ENCODE measurements at regions not wholly inside any gene's neighbourhood (a gene's known extent, or its start where the extent isn't known, plus 50 kb on each side); places are given as distances from the start of the nearest gene placed in this dataset.

GRCh38 chr2:10968176-10968575 lies 56.4 kb downstream of the KCNF1 start:
- Mint-ChIP-seq H3K27me3 (ENCODE audit: insufficient read depth, low read depth) (peaks cover 15% of the 10 kb centered on the region), H3K4me1 (peaks cover 61% of the 10 kb centered on the region), H3K9me3 (peaks cover 5% of the 10 kb centered on the region), H3K4me3 (no peak overlapping the region), H3K36me3 (no peaks in the 10 kb centered on the region), H3K27ac (no peak overlapping the region)
- H3K36me3 ChIP-seq, result no peaks in the 10 kb centered on the region
- H3K79me2 ChIP-seq (ENCODE audit: low read depth), result no peaks in the 10 kb centered on the region
- no peak overlapping the region for H3K4me3 ChIP-seq
- no peak overlapping the region for H2AFZ ChIP-seq (replicated peaks)
- no peaks in the 10 kb centered on the region for H3K9me3 ChIP-seq (ENCODE audit: low read depth)
- peaks cover 33% of the 10 kb centered on the region for H3K4me1 ChIP-seq
- no peak overlapping the region for H3K9ac ChIP-seq
- no peak overlapping the region for H3K4me2 ChIP-seq
- no peaks in the 10 kb centered on the region for H3K27me3 ChIP-seq
- no peak for DNase-seq (ENCODE audit: low spot score)
- TF ChIP-seq EZH2phosphoT487 (IDR thresholded peaks at IDR 0.05), result no peak
- no peak for TF ChIP-seq EZH2 (IDR thresholded peaks at IDR 0.05)
- no peak for TF ChIP-seq CTCF (IDR thresholded peaks at IDR 0.05)
- H3K27ac ChIP-seq, result no peak overlapping the region
- H4K20me1 ChIP-seq (ENCODE audit: low read depth), result peaks cover 5% of the 10 kb centered on the region
- peaks cover 17% of the 10 kb centered on the region for H3F3A ChIP-seq (ENCODE audit: low read depth)

GRCh38 chr2:10970666-10971065 lies 58.9 kb downstream of the KCNF1 start:
- DNase-seq (ENCODE audit: low spot score), result no peak
- Mint-ChIP-seq H3K4me1 (peaks cover 61% of the 10 kb centered on the region), H3K36me3 (peaks cover 2% of the 10 kb centered on the region), H3K4me3 (no peak overlapping the region), H3K27ac (no peak overlapping the region), H3K9me3 (peaks cover 9% of the 10 kb centered on the region), H3K27me3 (ENCODE audit: insufficient read depth, low read depth) (peaks cover 20% of the 10 kb centered on the region)
- Histone ChIP-seq H3K27ac (no peak overlapping the region), H3K4me2 (peak overlapping the region; percentile 64), H4K20me1 (ENCODE audit: low read depth) (peaks cover 5% of the 10 kb centered on the region), H3K9ac (no peak overlapping the region), H3K9me3 (ENCODE audit: low read depth) (no peaks in the 10 kb centered on the region), H3K36me3 (no peaks in the 10 kb centered on the region), H3F3A (ENCODE audit: low read depth) (peaks cover 33% of the 10 kb centered on the region), H3K27me3 (no peaks in the 10 kb centered on the region), H3K4me1 (peaks cover 38% of the 10 kb centered on the region), H2AFZ (replicated peaks) (no peak overlapping the region), H3K4me3 (no peak overlapping the region), H3K79me2 (ENCODE audit: low read depth) (no peaks in the 10 kb centered on the region)
- no peak for TF ChIP-seq CTCF (IDR thresholded peaks at IDR 0.05)
- no peak for TF ChIP-seq EZH2 (IDR thresholded peaks at IDR 0.05)
- no peak for TF ChIP-seq EZH2phosphoT487 (IDR thresholded peaks at IDR 0.05)

GRCh38 chr2:10971161-10971887 lies 59.6 kb downstream of the KCNF1 start:
- Mint-ChIP-seq H3K4me1 (peaks cover 58% of the 10 kb centered on the region), H3K27me3 (ENCODE audit: insufficient read depth, low read depth) (peaks cover 20% of the 10 kb centered on the region), H3K36me3 (peaks cover 2% of the 10 kb centered on the region), H3K27ac (peak overlapping the region; percentile 94), H3K9me3 (peaks cover 12% of the 10 kb centered on the region), H3K4me3 (no peak overlapping the region)
- Histone ChIP-seq H3K9ac (no peak overlapping the region), H3K27me3 (no peaks in the 10 kb centered on the region), H4K20me1 (ENCODE audit: low read depth) (peaks cover 5% of the 10 kb centered on the region), H3K4me2 (peak overlapping the region; percentile 64), H3K79me2 (ENCODE audit: low read depth) (no peaks in the 10 kb centered on the region), H3F3A (ENCODE audit: low read depth) (peaks cover 33% of the 10 kb centered on the region), H3K36me3 (no peaks in the 10 kb centered on the region), H3K9me3 (ENCODE audit: low read depth) (no peaks in the 10 kb centered on the region), H3K4me1 (peaks cover 38% of the 10 kb centered on the region), H3K27ac (no peak overlapping the region), H3K4me3 (no peak overlapping the region), H2AFZ (replicated peaks) (no peak overlapping the region)
- DNase-seq (ENCODE audit: low spot score), result no peak
- no peak for TF ChIP-seq EZH2phosphoT487 (IDR thresholded peaks at IDR 0.05)
- no peak for TF ChIP-seq EZH2 (IDR thresholded peaks at IDR 0.05)
- TF ChIP-seq CTCF (IDR thresholded peaks at IDR 0.05), result no peak

Data from neural progenitor cell (in vitro differentiated cells).